Stimulated activated CD4-positive, alpha-beta T cell treated with anti-CD3 and anti-CD28 coated beads, Interleukin-12 subunit alpha, Interleukin-12 subunit beta, amount 100 ng/mL, for 4 hours (primary cell): ENCODE measurements at regions not wholly inside any gene's neighbourhood (a gene's known extent, or its start where the extent isn't known, plus 50 kb on each side); places are given as distances from the start of the nearest gene placed in this dataset.
"Not testable (repeated sequence)": the region's sequence is repeated elsewhere in the genome, so short reads cannot be mapped to it uniquely, and the experiment has no call there.

ENCODE experiments used
- DNase-seq: peaks from one replicate; pipeline ENCODE4 v3.0.0-alpha.2; 2020

DNA sequence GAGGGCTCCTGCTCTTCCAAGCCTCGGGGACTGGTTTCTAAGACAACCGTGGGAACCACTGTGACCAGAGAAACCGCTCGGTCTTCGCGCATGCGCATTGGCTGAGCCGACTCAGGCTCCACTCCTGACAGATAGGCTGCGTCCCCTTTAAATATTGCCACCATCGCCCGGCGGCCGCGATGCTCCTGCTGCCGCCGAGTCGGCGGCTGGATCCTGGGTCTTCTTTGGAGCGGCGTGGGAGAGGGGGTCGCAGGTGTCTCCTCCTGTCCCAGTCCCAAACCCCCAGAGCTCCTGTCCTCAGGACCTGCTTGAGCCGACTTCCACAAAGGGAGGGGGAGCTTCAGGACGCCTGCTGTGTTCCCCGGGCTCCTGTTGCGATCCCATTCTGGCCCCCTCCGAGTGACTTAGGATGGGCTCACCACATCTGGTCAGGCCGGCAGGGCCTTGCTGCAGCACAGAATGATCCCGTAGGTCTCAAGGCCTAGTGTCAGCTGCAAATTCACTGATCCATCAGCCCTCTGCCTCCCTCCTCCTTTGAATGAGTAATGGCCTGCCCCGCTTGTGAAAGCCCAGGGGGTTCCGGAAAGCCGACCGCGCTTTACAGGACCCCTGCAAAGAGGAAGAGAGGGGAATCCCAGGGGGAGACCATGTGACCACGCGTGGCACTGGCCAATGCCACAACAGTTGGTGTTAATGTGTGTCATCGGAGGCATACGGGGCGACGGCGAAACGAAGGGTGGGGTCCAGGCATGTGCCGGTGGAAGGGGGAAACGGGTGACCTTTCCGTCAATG lies 683.2 kb upstream of the TPTE start:
- no peak for DNase-seq

DNA sequence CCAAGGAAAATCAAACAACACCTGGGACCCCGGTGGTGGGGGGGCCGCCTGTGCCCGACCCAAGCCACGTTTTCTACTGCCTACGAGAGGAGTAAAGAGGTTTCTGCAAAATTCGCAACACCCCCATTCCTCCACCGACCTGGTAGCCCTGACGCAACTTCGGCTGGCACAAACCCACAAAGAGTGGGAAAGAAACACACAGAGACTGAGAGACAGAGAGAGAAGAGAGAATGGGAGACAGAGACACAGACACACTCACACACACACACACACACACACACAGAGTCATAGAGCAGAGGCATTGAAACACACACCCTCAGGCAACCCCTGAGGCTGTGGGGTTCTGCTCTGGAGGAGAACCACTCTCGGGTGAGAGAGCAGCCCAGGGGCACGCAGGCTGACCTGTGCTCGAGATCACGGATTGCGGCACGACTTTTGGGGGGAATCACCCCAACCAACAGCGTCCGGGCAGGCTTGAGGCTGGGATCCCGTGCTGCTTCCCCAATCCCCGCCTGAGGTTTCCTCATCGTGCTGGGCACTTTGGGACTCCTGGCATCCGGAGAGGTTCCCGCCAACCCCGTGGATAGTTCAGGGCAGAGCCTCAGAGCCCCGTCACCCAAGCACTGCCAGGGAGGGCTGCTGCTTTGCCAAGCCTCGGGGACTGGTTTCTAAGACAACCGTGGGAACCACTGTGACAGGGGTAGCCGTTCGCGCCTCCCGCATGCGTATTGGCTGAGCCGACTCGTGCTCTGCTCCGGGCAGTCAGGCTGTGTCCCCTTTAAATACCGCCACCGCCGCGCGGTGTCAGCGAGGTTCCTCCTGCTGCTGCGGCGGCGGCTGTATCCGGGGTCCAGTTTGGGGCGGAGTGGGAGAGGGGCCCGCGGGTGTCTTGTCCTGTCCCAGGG lies 682.4 kb upstream of the TPTE start:
- DNase-seq = no peak

DNA sequence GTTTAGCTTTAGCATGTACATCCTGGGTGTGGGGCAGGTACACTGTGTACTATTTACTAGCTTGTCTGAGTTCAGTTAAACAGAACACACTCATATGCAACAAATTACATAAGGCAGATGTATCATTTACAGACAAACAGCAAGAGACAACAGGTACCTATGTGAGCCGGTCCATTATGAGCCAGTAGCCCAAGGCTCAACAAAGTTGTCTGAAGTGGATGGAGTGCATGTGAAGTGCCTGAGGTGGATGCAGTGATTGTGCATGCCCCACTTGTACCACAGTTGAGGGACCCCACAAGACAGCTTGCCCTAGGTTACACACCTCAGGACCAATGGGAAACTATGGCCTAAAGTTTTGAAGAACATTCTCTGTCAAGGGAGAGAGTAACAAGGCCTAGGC lies 677.3 kb upstream of the TPTE start:
- DNase-seq = not testable (repeated sequence)

DNA sequence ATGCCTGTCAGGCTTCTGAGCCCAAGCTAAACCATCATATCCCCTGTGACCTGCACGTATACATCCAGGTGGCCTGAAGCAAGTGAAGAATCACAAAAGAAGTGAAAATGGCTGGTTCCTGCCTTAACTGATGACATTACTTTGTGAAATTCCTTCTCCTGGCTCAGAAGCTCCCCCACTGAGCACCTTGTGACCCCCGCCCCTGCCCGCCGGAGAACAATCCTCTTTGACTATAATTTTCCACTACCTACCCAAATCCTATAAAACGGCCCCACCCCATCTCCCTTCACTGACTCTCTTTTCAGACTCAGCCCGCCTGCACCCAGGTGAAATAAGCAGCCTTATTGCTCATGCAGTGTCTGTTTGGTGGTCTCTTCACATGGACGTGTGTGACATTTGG lies 673.9 kb upstream of the TPTE start:
- not testable (repeated sequence) for DNase-seq

DNA sequence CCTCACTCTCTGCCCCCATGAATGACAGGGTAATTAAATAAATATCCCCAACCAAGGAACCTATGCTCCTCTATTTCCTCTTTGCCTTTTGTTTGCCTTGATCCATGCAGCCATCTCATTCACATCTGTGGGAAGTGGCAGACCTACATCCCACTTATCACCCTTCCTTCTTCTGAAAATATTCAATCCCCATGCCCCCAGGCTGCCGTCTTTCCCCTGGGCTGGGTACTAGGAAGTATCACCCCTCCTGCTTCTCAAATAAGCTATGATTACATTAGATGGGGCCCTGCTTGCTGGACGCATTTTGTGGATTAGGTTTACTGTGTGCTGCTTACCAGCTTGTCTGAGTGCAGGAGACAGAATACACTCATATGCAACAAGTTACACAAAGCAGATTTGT lies 670.2 kb upstream of the TPTE start:
- not testable (repeated sequence) for DNase-seq

DNA sequence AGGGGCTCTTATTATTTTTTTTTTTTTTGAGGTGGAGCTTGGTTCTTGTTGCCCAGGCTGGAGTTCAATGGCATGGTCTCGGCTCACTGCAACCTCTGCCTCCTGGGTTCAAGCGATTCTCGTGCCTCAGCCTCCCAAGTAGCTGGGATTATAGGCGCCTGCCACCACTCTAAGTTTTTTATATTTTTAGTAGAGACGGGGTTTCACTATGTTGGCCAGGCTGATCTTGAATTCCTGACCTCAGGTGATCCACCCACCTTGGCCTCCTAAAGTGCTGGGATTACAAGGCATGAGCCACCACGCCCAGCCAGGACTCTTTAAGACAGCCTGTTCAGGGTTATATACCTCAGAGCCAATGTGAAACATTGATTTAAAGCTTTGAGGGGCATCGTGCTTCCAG lies 669.7 kb upstream of the TPTE start:
- DNase-seq = not testable (repeated sequence)

DNA sequence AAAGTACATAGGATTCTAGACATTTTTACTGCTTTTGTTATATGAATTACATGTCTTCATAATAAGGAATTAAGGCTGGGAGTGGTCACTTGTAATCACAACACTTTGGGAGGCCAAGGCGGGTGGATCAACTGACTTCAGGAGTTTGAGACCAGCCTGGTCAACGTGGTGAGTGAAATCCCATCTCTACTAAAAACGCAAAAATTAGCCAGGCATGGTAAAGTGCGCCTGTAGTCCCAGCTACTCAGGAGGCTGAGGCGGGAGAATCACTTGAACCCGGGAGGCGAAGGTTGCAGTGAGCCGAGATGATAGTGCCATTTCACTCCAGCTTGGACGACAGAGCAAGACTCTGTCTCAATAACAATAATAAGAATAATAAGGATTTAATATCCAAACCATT lies 663.8 kb upstream of the TPTE start:
- not testable (repeated sequence) for DNase-seq

DNA sequence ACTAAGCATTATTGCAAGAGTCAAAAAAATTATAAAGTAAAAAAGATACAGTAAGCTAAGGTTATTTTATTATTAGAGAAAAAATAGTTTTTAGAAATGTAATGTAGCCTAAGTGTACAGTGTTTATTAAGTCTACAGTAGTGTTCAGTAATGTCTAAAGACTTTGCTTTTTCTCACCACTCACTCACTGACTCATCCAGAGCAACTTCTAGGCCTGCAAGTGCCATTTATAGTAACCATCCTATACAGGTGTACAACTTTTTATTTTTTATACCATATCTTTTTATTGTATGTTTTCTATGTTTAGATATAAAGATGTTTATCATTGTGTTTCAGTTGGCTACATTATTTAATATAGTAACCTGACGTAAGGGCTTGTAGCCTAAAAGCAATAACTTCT lies 661.5 kb upstream of the TPTE start:
- not testable (repeated sequence) for DNase-seq

DNA sequence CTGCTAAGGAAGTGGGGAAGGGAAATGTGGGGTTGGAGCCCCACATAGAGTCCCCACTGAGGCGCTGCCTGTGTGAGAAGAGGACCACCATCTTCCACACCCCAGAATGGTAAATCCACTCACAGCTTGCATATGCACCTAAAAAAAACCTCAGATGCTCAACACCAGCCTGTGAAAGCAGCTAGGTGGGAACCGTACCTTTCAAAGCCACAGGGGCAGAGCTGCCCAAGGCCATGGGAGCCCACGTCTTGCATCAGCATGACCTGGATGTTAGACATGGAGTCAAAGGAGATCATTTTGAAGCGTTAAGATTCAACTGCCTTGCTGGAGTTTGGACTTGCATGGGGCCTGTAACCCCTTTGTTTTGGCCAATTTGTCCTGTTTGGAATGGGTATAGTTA lies 658.9 kb upstream of the TPTE start:
- DNase-seq = not testable (repeated sequence)

DNA sequence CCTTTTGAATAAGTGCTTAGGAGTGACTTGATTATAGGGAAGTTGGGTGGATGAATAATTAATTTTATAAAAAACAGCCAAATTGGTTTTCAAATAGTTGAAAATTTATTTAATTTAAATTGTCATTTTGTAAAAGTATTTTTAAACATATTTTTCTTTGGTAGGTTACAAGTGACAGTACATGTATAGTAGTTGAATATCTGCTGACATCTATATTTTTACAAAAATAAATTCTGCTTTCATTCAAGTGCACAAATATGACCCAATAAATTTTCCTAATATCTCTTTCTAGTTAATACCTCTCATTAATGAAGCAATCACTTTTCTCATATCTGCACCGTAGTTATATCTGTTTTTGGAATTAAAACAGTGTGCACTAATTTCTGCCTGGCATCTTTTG lies 653.6 kb upstream of the TPTE start:
- not testable (repeated sequence) for DNase-seq

DNA sequence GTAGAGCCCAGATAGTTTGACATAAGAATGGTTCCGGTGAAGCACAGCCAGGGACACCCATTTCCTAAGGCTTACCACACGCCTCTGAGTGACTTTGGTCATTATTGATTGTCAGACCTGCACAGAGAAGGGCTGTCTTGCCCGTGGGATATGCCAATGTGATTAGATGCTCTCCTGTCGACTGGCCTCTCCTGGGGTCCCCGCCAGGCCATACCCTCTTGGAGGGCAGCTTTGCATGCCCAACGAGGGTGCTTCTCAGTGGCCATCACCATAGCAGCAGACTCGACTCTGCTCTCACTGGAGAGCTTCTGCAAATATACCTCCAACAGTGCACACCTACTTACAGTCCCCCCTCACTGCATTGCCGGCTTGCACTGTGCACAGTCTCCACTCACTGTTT lies 648.3 kb upstream of the TPTE start:
- DNase-seq = not testable (repeated sequence)

DNA sequence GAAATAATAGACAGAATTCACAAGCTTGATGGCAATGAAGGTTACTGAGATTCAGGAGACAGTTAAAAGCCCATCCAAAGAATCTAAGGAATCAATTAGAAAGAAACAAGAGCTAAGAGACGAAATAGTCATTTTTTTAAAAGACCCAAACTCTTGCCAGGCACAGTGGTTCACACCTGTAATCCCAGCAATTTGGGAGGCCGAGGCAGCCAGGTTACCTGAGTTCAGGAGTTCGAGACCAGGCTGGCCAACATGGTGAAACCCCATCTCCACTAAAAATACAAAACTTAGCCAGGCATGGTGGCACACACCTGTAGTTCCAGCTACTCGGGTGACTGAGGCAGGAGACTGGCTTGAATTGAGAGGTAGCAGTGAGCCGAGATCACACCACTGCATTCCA lies 647.2 kb upstream of the TPTE start:
- not testable (repeated sequence) for DNase-seq

DNA sequence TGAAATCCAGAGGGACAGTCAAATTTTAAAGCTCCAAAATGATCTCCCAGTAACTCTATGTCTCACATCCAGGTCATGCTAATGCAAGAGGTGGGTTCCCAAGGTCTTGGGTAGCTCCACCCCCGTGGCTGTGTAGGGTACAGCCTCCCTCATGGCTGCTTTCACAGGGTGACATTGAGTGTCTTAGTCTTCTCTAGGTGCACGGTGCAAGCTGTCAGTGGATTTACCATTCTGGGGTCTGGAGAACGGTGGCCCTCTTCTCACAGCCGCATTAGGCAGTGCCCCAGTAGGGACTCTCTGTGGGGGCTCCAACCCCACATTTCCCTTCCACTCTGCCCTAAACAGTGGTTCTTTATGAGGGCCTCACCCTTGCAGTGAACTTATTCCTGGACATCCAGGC lies 640.0 kb upstream of the TPTE start:
- not testable (repeated sequence) for DNase-seq

DNA sequence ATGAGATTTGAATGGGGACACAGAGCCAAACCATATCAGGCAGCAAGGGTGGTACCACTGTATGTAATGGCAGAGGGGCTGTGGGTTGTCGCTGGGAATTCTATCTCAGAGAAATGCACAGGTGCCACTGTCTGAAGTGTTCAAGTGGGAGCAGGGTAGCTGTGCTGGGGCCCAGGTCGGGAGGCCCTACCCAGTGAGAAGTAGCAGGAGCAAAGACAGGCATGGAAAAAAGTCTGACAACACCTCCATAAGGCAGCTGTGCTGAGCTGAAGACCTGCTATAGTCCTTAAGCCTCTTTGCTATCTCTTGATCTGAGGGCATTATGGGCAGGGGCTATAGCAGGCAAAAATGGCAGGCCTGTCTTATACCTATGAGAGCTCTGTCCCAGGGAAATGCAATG lies 638.3 kb upstream of the TPTE start:
- not testable (repeated sequence) for DNase-seq

DNA sequence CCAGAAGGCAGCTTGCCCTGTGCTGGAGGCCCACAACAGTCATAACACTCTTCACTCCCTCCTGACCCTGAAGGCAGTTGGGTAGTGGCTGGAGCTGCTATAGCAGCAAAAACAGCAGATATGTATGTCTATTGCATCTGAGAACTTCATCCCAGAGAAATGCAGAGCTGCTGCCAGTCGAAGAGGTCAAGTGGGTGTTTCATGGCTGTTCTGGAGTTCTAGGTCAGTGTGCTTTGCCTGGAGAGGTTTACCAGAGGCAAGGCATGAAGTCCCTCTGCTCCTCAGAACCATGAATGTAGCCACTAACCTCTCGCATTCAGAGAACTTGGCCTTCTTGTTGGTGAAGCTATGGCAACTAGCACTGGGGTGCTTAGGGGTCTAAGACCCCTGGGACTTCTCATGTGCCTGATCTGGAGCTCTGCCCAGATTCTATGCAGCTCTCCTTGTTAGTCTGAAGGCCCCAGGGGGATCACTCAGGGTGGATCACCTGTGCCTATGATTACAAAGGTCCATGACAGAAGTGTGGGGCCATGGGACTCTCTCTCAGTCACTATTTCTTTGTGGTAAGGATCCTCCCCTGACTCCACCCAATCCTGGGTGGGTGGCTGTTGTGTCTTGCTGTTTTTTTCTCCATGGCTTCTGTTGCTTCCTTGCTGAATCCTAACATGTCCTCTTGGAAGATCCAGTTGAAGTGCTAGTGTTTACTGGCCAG lies 637.7 kb upstream of the TPTE start:
- DNase-seq = not testable (repeated sequence)

DNA sequence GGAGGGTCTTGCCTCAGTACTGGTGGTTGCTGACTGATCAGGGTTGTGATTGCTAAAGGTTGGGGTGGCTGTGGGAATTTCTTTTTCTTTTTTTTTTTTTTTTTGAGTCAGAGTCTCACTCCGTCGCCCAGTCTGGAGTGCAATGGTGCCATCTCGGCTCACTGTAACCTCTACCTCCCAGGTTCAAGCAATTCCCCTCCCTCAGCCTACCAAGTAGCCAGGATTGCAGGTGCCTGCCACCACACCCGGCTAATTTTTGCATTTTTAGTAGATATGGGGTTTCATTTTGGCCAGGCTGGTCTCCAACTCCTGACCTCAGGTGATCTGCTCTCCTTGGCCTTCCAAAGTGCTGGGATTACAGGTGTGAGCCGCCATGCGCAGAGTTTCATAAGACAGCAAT lies 632.9 kb upstream of the TPTE start:
- not testable (repeated sequence) for DNase-seq

DNA sequence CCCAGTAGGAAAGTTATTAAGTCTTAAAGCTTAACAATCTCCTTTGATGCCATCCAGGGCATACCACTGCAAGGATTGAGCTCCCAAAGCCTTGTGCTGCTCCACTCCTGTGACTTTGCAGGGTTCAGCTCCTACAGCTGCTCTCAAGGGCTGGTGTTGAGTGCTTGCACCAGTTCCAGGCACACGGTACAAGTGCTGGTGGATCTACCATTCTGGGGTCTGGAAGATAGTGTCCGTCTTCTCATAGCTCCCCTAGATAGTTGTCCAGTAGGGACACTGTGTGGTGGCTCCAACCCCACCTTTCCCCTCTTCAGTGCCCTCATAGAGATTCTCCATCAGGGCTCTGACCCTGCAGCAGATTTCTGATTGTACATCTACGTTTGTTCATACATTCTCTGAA lies 617.8 kb upstream of the TPTE start:
- DNase-seq = not testable (repeated sequence)

DNA sequence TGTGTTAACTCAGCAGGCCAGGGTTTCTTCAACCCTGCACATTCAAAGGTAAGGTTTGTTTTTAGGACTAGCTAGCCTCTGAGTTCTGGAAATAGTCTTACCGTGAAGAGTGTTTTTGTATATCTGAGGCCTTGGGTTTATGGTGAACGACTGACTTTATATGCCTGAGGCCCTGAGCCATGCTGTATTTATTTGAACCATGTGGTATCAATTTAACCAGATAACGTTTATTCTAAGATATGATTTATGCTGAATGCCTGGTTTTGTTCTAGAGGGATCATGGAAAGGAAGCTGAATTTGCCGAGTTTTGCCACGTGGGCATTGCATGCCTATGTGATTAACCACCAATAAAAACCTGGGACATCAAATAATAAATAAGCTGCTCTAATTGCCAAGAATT lies 607.2 kb upstream of the TPTE start:
- not testable (repeated sequence) for DNase-seq

DNA sequence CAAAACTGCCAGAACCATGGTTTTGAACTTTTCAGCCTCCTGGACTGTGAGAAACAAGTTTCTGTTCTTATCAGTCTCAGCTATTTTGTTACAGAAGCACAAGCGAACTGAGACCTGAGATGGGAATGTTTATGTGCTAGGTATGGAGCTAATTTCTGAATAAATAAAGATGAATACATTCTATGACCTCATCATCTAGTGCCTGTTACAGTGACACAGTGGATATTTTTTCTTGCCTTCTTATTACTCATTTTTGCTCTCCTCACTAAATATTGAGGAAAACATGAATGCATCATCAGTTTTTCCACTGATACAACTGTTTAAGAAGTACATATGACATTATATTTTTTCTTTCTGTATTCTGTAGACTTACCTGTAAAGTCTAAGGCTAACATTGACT lies 601.9 kb upstream of the TPTE start:
- DNase-seq = not testable (repeated sequence)

DNA sequence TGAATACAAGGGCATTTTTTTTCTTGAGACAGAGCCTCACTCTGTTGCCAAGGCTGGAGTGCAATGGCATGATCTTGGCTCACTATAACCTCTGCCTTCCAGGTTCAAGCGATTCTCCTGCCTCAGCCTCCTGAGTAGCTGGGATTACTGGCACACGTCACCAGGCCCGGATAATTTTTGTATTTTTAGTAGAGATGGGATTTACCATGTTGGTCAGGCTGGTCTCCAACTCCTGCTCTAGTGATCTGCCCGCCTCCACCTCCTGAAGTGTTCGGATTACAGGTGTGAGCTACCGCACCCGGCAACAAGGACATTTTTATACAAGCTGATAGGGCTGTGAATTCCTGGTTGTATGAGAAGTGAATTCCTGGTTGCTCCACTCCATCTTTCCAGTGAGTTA lies 577.7 kb upstream of the TPTE start:
- DNase-seq = not testable (repeated sequence)

DNA sequence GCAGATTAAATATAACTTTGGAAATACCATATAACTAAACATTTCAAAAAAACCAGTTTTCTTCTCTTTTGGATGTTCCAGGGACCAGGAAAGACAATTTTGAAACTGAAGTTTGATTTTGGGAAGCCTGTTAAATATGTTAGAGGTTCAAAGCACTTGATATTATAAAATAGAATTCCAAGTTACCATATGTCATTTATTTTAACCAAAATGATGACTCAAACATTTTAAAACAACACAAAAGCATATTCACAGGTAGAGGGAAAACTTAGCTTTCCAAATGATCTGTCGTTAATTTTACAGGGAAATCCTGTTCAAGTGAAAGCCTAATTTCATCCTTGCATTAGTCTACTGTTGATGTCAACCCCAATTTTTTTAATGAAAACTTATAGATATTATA lies 575.3 kb upstream of the TPTE start:
- DNase-seq = not testable (repeated sequence)

DNA sequence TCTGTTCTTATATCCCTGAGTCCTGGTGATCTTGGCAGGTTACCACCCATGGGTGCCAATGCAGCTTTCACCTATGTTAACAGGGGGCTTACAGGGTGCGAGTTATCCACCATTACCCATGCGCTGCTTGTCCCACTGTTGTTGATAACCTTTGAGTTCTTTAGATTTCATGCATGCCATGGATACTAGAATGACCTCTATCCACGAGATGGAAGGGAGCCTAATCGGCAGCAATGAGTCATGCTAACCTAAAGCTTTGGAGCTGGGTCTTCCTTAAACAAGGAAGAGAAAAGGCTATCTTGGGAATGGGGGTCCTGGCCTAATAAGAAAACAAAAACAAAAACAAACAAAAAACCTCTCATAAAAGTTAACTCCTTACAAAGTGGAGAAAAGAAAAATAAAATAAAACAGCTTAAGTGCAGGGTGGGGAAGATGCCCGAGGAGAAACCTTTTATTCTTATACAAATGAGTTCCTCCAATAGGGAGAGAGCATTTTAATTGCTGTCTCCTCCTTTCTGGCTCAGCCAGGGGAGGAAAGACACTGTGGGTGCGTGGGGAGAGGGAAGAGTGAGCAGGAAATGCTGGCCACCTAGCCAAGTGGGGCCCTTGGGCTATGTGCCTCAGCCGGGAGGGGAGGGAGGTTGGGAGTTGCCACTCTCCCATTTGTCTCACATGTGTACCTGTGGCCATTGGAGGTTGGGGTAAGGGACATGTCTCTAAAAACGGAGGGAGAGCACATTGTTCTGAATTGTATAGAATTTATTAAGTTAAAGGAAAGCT lies 571.7 kb upstream of the TPTE start:
- DNase-seq = not testable (repeated sequence)
